CD14-positive monocyte (primary cell): ENCODE measurements at regions not wholly inside any gene's neighbourhood (a gene's known extent, or its start where the extent isn't known, plus 50 kb on each side); places are given as distances from the start of the nearest gene placed in this dataset.

ENCODE experiments used
- DNase-seq, 3 donors: peaks; one replicate each; pipeline ENCODE4 v3.0.0-alpha.2; 2011 to 2022
- H2AFZ ChIP-seq: 2 replicates; pipeline ENCODE4 v1.6.0; 2012; ENCODE audit warnings: mild to moderate bottlenecking, low read depth, low read length, inconsistent platforms; ENCODE audit not compliant: insufficient read depth, poor library complexity, severe bottlenecking
- H3K27ac ChIP-seq, 2 donors: 1 replicate in 1 of 2; 2 replicates in 1 of 2; pipeline ENCODE4 v1.5.1; 2012 to 2013; ENCODE audit warnings: low read length in 2 of 2, control low read depth in 1 of 2, inconsistent platforms in 1 of 2, low read depth in 1 of 2, mild to moderate bottlenecking in 1 of 2
- H3K27me3 ChIP-seq, 2 donors: one replicate each; pipeline versions ENCODE4 v1.6.0 to v1.6.1; 2011 to 2013; ENCODE audit warnings: low read length in 2 of 2; ENCODE audit not compliant: control insufficient read depth in 2 of 2, insufficient read depth in 2 of 2
- H3K36me3 ChIP-seq, 2 donors: replicated peaks in 1 of 2; 1 replicate in 1 of 2; 2 replicates in 1 of 2; pipeline versions ENCODE4 v1.5.1 to v1.6.1; 2012 to 2013; ENCODE audit warnings: low read length in 2 of 2, control low read depth in 1 of 2, inconsistent platforms in 1 of 2, mild to moderate bottlenecking in 1 of 2; ENCODE audit not compliant: insufficient read depth in 2 of 2, control insufficient read depth in 1 of 2
- H3K4me1 ChIP-seq, 2 donors: 1 replicate in 1 of 2; 2 replicates in 1 of 2; pipeline versions ENCODE4 v1.5.1 to v1.6.1; 2012 to 2013; ENCODE audit warnings: low read length in 2 of 2, control low read depth in 1 of 2, inconsistent platforms in 1 of 2, mild to moderate bottlenecking in 1 of 2, moderate library complexity in 1 of 2; ENCODE audit not compliant: insufficient read depth in 2 of 2, control insufficient read depth in 1 of 2
- H3K4me2 ChIP-seq: replicated peaks from 2 replicates; pipeline ENCODE3; 2012; ENCODE audit warnings: low read length, moderate library complexity, mild to moderate bottlenecking; ENCODE audit not compliant: poor library complexity, severe bottlenecking; ENCODE audit errors: extremely low read depth
- H3K4me3 ChIP-seq, 3 experiments: fragments of 200-600 bp in 1 of 3; sonication (generic) in 1 of 3; replicated peaks in 1 of 3; 1 replicate in 2 of 3; 2 replicates in 1 of 3; pipeline ENCODE4 v1.5.1; 2011 to 2013; ENCODE audit warnings: low read length in 3 of 3, mild to moderate bottlenecking in 3 of 3, control low read depth in 2 of 3, low read depth in 2 of 3, inconsistent platforms in 1 of 3, moderate library complexity in 1 of 3
- H3K79me2 ChIP-seq: 2 replicates; pipeline ENCODE4 v1.6.0; 2012; ENCODE audit warnings: mild to moderate bottlenecking, control low read depth, inconsistent platforms, low read length, moderate library complexity; ENCODE audit not compliant: insufficient read depth
- H3K9ac ChIP-seq: 2 replicates; pipeline ENCODE4 v1.6.0; 2017; ENCODE audit warnings: low read length, mild to moderate bottlenecking; ENCODE audit not compliant: insufficient read depth, poor library complexity, severe bottlenecking
- H3K9me3 ChIP-seq, 2 donors: replicated peaks in 1 of 2; 1 replicate in 1 of 2; 2 replicates in 1 of 2; pipeline versions ENCODE4 v1.5.1 to v1.6.1; 2012 to 2013; ENCODE audit warnings: low read length in 2 of 2, control low read depth in 1 of 2; ENCODE audit not compliant: control insufficient read depth in 1 of 2, insufficient read depth in 1 of 2
- H4K20me1 ChIP-seq: 2 replicates; pipeline ENCODE4 v1.6.0; 2012; ENCODE audit warnings: mild to moderate bottlenecking, low read length, control low read depth, moderate library complexity; ENCODE audit not compliant: insufficient read depth
- H3K27ac Mint-ChIP-seq, 7 donors: one replicate each; pipeline ENCODE4 v1.8.0; 2020; ENCODE audit warnings: mild to moderate bottlenecking in 7 of 7, mixed read lengths in 7 of 7, moderate library complexity in 6 of 7, inconsistent platforms in 2 of 7
- H3K27me3 Mint-ChIP-seq, 3 donors: one replicate each; pipeline ENCODE4 v1.8.0; 2021 to 2022; ENCODE audit warnings: low read depth in 3 of 3, mild to moderate bottlenecking in 3 of 3, mixed read lengths in 3 of 3, moderate library complexity in 3 of 3, inconsistent platforms in 1 of 3
- H3K36me3 Mint-ChIP-seq, 2 donors: one replicate each; pipeline ENCODE4 v1.8.0; 2020; ENCODE audit warnings: mixed read lengths in 2 of 2, inconsistent platforms in 1 of 2, mild to moderate bottlenecking in 1 of 2
- H3K4me1 Mint-ChIP-seq: one replicate; pipeline ENCODE4 v1.8.0; 2020; ENCODE audit warnings: mild to moderate bottlenecking, mixed read lengths
- H3K4me3 Mint-ChIP-seq, 2 donors: one replicate each; pipeline ENCODE4 v1.8.0; 2020; ENCODE audit warnings: mild to moderate bottlenecking in 2 of 2, mixed read lengths in 2 of 2, moderate library complexity in 1 of 2
- H3K9me3 Mint-ChIP-seq, 7 donors: one replicate each; pipeline ENCODE4 v1.8.0; 2020 to 2022; ENCODE audit warnings: mixed read lengths in 7 of 7, mild to moderate bottlenecking in 6 of 7, moderate library complexity in 6 of 7, inconsistent platforms in 2 of 7
- CTCF ChIP-seq: fragments of 200-600 bp; IDR thresholded peaks from one replicate; pipeline ENCODE4 v1.8.0; 2022; ENCODE audit warnings: antibody characterized with exemption, mild to moderate bottlenecking
- WGBS: methylation state at CpG from one replicate; pipeline ENCODE4 v1.1.5; 2013; ENCODE audit warnings: missing lambda C conversion rate; ENCODE audit not compliant: insufficient coverage; 5-methylcytosine and 5-hydroxymethylcytosine counted together
- intact Hi-C, 2 donors: fragments of 100-400 bp; cut with micrococcal nuclease; formaldehyde crosslinking; loops; one replicate each; pipeline versions ENCODE4 v1.15.0 to v1.15.1; 2023

GRCh38 chr5:124868676-124869075, 122.2 kb upstream of the ZNF608 start:
- no peaks in the 10 kb centered on the region for H4K20me1 ChIP-seq
- no peak for TF ChIP-seq CTCF
- Mint-ChIP-seq H3K27ac (no peak overlapping the region), H3K36me3 (no peaks in the 10 kb centered on the region), H3K4me3 (no peak overlapping the region), H3K4me1 (peaks cover 24% of the 10 kb centered on the region), H3K27me3 (peaks cover 0 to 2% (median 0%) of the 10 kb centered on the region in 3 donors), H3K9me3 (peaks cover 0 to 4% (median 1%) of the 10 kb centered on the region in 7 donors)
- no CpG with 5 or more reads among the region's 2 CpGs for WGBS
- H3K9me3 ChIP-seq, result no peaks in the 10 kb centered on the region
- H3K27ac ChIP-seq, result no peak overlapping the region
- H3K36me3 ChIP-seq, result no peaks in the 10 kb centered on the region
- intact Hi-C loops, result no loop called here
- no peaks in the 10 kb centered on the region for H3K79me2 ChIP-seq
- no peak overlapping the region for H3K9ac ChIP-seq
- no peak overlapping the region for H3K4me3 ChIP-seq
- DNase-seq, result no peak
- H3K4me1 ChIP-seq, result peaks cover 22 to 23% of the 10 kb centered on the region in 2 donors
- H3K27me3 ChIP-seq, result peaks cover 0 to 2% of the 10 kb centered on the region in 2 donors
- no peak overlapping the region for H3K4me2 ChIP-seq
- H2AFZ ChIP-seq, result no peak overlapping the region

- Mint-ChIP-seq H3K36me3 (no peaks in the 10 kb centered on the region), H3K27ac (no peak overlapping the region), H3K27me3 (peaks cover 0 to 2% (median 0%) of the 10 kb centered on the region in 3 donors), H3K4me3 (no peak overlapping the region), H3K9me3 (no peaks in the 10 kb centered on the region), H3K4me1 (peaks cover 24% of the 10 kb centered on the region)
- Histone ChIP-seq H3K4me1 (peaks cover 22 to 23% of the 10 kb centered on the region in 2 donors), H3K9ac (no peak overlapping the region), H2AFZ (no peak overlapping the region), H3K9me3 (no peaks in the 10 kb centered on the region), H3K36me3 (no peaks in the 10 kb centered on the region), H3K4me2 (no peak overlapping the region), H4K20me1 (no peaks in the 10 kb centered on the region), H3K79me2 (no peaks in the 10 kb centered on the region), H3K27ac (no peak overlapping the region), H3K27me3 (peaks cover 0 to 2% of the 10 kb centered on the region in 2 donors), H3K4me3 (no peak overlapping the region)
- no peak for DNase-seq
- no peak for TF ChIP-seq CTCF
- intact Hi-C loops, result no loop called here
- no CpG with 5 or more reads among the region's 2 CpGs for WGBS
Observed at GRCh38 chr5:124869426-124870033, 123.1 kb upstream of the ZNF608 start.
